ENCODE measurements at regions not wholly inside any gene's neighbourhood (a gene's known extent, or its start where the extent isn't known, plus 50 kb on each side); places are given as distances from the start of the nearest gene placed in this dataset.
"Not testable (repeated sequence)": the region's sequence is repeated elsewhere in the genome, so short reads cannot be mapped to it uniquely, and the experiment has no call there.

GRCh38 chrX:115911967-115912366, 258.6 kb upstream of the AGTR2 start:
- no peak for DNase-seq (ENCODE audit: low spot score)

GRCh38 chrX:115912372-115912897, 258.1 kb upstream of the AGTR2 start:
- DNase-seq (ENCODE audit: low spot score), result no peak

GRCh38 chrX:115913575-115913974, 257.0 kb upstream of the AGTR2 start:
- no peak for DNase-seq (ENCODE audit: low spot score)

GRCh38 chrX:115915625-115916024, 254.9 kb upstream of the AGTR2 start:
- not testable (repeated sequence) for DNase-seq (ENCODE audit: low spot score)

- no peak for DNase-seq (ENCODE audit: low spot score)
Measured at GRCh38 chrX:115929480-115929879, 241.1 kb upstream of the AGTR2 start.

- DNase-seq (ENCODE audit: low spot score), result no peak
Measured at GRCh38 chrX:115936008-115936407, 234.5 kb upstream of the AGTR2 start.

- no peak for DNase-seq (ENCODE audit: low spot score)
Measured at GRCh38 chrX:115939070-115939469, 231.5 kb upstream of the AGTR2 start.

GRCh38 chrX:115939636-115940160, 230.8 kb upstream of the AGTR2 start:
- DNase-seq (ENCODE audit: low spot score), result no peak

GRCh38 chrX:115940348-115940747, 230.2 kb upstream of the AGTR2 start:
- no peak for DNase-seq (ENCODE audit: low spot score)

GRCh38 chrX:115940888-115941332, 229.6 kb upstream of the AGTR2 start:
- peak; percentile 80 for DNase-seq (ENCODE audit: low spot score)

- DNase-seq (ENCODE audit: low spot score), result no peak
Measured at GRCh38 chrX:115941388-115941787, 229.2 kb upstream of the AGTR2 start.

- DNase-seq (ENCODE audit: low spot score), result no peak
Measured at GRCh38 chrX:115946059-115946458, 224.5 kb upstream of the AGTR2 start.

GRCh38 chrX:115948018-115948923, 222.3 kb upstream of the AGTR2 start:
- DNase-seq (ENCODE audit: low spot score), result no peak

- no peak for DNase-seq (ENCODE audit: low spot score)
Measured at GRCh38 chrX:115949900-115950822, 220.4 kb upstream of the AGTR2 start.

GRCh38 chrX:115952417-115953092, 218.0 kb upstream of the AGTR2 start:
- DNase-seq (ENCODE audit: low spot score), result no peak

- DNase-seq (ENCODE audit: low spot score), result no peak
Measured at GRCh38 chrX:115957862-115958490, 212.6 kb upstream of the AGTR2 start.

- no peak for DNase-seq (ENCODE audit: low spot score)
Measured at GRCh38 chrX:115958687-115959359, 211.7 kb upstream of the AGTR2 start.

GRCh38 chrX:115960440-115961084, 210.0 kb upstream of the AGTR2 start:
- no peak for DNase-seq (ENCODE audit: low spot score)

- no peak for DNase-seq (ENCODE audit: low spot score)
Measured at GRCh38 chrX:115966920-115967319, 203.6 kb upstream of the AGTR2 start.
